Loucy (cell line): ENCODE measurements at regions not wholly inside any gene's neighbourhood (a gene's known extent, or its start where the extent isn't known, plus 50 kb on each side); places are given as distances from the start of the nearest gene placed in this dataset.

Source experiments
- EZH2phosphoT487 ChIP-seq: fragments of 200-600 bp; IDR thresholded peaks from 2 replicates; pipeline ENCODE4 v1.6.1; 2018; ENCODE audit warnings: antibody characterized with exemption, mild to moderate bottlenecking, moderate library complexity, borderline replicate concordance
- TF ChIP-seq, protein P1 (sequence below): fragments of 200-600 bp; sonication (generic); conservative IDR thresholded peaks from 2 replicates; pipeline ENCODE4 v1.5.1; 2014; ENCODE audit warnings: mild to moderate bottlenecking, antibody characterized with exemption, low read length

DNA sequence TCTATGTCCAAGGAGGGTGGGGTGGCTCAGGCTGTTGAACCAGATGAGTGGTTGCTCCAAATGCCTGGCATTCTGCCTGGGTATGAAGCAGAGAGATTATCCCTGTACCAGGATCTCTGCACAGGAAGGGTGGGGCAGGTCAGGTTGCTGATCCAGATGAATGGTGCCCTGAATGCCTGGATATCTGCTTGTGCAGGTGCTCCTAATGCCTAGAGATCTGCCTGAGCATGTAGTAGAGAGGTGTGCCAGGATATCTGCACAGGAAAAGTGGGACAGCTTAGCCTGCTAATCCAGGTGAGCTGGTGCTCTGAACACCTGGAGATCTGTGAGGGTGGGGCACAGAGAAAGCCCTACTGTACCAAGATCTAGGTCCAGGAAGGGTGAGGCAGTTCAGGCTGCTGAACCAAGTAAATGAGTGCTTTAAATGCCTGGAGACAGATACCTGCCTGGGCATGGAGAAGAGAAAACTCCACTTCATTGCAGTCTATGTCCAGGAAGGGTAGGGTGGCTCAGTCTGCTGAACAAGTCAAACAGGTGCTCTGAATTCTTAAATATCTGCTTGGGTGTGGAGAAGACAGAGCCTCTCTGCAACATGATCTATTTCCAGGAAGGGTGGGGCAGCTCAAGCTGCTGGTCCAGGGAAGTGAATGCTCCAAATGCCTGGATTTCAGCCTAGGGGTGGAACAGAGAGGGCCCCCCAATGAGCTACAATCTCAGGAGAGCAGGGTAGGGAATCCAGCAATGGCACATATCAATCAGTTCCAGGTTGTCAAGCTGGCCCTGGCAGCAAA is 189.4 kb upstream of the DMRTA1 start:
- TF ChIP-seq, protein P1, sequence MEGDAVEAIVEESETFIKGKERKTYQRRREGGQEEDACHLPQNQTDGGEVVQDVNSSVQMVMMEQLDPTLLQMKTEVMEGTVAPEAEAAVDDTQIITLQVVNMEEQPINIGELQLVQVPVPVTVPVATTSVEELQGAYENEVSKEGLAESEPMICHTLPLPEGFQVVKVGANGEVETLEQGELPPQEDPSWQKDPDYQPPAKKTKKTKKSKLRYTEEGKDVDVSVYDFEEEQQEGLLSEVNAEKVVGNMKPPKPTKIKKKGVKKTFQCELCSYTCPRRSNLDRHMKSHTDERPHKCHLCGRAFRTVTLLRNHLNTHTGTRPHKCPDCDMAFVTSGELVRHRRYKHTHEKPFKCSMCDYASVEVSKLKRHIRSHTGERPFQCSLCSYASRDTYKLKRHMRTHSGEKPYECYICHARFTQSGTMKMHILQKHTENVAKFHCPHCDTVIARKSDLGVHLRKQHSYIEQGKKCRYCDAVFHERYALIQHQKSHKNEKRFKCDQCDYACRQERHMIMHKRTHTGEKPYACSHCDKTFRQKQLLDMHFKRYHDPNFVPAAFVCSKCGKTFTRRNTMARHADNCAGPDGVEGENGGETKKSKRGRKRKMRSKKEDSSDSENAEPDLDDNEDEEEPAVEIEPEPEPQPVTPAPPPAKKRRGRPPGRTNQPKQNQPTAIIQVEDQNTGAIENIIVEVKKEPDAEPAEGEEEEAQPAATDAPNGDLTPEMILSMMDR: no peak
- TF ChIP-seq EZH2phosphoT487: no peak
